ENCODE measurements at regions not wholly inside any gene's neighbourhood (a gene's known extent, or its start where the extent isn't known, plus 50 kb on each side); places are given as distances from the start of the nearest gene placed in this dataset.
A peak's percentile ranks its signal among the peaks of the same experiment; 100 is the strongest.

DNA sequence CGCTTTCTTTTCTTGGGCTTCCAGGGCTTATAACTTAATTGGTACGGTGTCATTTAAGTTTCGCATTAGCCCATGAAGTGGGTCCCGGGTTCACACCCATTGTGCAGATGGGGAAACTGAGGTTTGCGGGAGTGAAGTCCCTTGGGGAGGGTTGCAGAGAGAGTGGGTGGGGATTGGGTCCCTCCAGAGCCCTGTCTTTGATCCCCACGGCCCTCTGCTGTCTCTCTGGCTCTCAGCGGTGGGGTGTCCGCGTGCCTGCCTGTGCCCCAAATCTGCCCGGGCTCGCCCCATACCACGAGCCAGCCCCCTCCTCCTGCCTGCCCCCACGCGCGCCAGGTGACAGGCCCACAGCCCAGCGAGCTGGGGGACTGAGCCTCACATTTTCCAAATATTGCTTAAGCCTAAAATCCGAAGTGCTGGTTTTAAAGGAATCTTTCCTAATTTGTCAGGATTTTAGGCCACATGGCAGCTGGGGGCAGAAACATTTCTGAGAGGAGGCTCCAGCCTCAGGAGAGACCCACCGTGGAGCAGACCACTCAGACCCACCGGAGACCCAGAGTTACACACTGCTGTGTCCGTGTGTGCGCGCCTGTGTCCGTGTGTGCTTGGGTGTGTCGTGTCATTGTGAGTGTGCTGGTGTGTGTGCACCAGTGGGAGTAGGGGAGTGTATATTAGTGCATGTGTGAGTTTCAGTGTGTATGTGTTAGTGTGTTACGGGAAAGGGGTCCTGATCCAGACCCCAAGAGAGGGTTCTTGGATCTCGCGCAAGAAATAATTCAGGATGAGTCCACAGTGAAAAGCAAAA is 159.5 kb upstream of the IER5L start:
- DNase-seq: no peak

DNA sequence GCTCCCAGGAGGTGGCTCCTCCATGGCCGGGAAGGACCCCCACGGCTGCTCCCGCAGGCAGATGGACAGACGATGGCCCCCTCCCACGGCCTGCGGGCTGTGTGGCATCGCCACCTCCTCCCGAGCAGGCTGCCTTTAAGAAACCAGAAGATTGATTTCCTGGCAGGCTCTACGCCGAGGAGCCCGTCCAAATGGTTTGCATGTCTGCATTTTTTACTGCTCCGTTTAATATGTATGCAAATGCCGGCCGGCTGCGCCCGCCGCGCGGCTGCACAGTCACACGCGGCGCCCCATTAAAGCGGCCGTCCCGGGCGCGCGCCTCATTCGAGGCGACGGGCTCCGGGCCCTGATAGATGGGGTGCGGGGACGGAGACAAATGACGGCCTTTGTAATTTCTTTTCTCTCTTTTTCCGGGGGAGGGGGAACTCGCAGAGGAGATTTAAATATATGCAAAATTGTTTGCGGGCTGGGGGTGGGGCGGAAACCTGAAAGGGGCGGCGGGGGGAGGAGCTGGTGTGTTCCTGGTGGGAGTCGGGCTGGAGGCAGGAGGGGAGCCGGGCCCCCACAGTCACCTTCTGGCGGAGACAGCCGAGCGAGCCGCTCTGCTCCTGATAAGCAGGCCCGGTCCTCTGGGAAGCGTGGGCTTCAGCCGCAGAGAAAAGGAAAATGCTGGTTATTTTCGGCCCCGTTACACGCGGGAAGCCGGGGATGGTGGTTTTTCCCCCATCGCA is 158.7 kb upstream of the IER5L start:
- peak; percentile 28 to 30 for DNase-seq

DNA sequence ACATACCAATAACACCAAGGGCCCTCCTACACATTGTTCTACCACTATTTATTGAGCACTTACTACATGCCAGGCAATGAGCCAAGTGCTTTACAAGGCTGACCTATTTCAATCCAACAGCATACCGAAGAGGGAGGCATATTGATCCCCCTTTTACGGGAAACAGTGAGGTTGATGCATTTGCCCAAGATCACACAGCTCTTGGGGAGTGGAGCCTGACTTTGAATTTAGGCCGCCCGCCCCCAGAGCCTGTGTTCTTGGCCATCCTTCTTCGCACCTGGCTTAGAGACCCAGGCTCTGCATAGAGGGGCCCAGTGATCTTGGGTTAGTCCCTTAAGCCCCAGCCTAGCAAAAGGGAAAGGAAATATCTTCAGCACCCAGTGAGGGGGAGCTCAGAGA is 158.1 kb upstream of the IER5L start:
- no peak for DNase-seq

DNA sequence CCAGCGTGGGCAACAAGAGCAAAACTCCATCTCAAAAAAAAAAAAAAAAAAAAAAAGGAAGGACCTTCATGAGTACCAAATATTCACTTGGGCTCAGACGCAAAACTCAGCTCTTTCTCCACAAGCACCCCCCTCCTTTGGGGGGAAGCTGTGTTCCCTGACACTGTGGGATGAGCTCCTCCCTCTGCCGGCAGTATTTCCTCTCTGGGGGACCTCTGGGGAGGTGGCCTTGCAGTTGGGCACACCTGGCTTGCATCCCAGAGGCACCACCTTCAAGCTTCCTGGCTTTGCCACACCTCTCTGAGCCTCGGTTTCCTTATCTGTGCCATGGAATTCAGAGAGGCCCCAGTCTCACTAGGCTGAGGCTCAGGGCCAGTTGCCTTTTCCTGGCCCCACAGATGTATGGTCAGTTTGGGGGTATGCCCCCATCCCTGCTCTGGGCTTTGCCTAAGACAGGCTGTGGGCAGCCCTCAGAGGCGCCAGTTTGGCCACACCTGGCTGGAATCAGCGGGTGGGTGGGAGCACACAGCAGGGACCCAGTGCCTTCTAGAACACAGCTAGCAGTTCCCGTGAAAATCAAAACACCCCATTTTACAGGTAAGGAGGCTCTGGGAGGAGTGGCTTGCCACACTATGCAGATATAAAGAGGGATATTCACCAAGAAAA is 157.5 kb upstream of the IER5L start:
- DNase-seq: no peak

DNA sequence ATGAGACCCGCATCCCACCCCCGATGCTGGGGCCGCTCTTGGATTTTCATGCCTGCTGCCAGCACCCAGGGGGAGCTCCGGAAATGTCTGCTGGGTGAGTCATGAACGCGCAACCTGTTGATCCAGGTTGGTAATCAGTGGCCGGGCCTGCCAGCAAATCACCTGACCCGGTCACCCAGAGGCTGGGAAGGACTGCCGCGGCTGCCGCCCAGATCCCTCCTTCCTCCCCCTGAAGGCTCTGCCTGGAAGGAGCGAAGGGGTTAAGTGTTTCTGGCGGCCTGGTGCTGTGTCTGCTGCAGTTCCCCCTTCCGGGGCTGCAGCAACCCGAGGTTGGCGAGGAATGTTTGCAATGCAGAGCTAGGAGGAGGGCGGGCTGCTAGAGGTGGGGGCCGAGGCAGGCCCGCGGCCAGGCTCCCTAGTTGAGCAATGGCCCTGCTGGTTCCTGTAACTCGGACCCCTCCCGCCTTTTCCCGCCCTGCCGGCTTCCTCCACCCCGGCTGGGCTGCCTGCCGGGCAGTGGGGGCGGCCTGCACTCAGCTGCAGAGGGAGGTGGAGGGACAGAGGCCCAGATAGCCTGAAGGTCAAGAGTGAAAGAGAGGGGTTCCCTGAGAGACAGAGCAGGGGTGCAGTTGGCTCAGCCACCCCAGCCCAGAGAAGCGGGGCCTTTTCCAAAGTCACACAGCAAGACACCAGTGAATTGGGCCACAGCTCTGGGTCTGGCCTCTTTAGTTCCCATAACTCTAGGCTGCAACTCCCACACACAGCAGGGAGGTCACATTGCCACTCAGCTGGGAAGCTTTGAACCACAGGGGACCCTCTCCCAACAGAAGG is 156.3 kb upstream of the IER5L start:
- peak in 1 of 2 donors; percentile 46 for DNase-seq

DNA sequence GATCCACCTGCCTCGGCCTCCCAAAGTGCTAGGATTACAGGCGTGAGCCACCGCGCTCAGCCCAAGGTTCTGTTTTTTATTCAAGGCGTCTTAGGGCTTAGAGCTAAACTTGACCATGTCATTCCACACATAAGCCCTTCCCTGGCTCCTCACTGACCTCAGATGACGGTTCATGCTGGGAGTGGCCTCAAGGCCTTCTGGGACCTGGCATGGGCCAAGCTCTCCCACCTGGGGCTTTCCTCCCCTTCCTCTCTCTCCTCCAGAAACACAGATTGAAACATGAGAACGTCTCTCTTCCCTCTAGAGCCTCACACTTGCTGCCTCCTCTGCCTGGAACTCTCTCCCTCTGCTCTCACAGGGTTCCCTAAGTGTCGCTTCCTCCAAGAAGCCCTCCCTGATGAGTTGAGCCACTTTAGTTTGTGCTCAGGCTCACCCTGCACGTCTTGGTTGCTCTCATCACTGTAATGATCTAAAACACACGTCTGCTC is 155.6 kb upstream of the IER5L start:
- DNase-seq: no peak

DNA sequence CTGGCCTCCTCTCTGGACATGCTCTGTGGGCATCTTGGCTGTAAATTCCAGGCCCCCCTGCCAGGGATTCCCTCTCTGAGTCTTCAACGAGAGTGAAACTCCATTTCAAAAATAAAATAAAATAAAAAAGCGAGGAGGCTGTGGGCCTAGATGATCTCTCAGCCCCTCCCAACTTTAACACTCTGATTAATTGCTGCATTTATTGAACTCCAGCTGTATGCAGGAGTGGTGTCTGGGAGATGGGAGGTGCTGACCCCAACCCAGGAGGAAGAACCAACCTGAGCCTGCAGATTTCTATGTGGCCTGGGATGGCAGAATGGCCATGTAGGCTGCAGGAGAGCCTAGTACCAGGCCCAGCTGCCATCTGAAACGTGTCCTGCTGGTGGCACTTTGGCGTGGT is 154.5 kb upstream of the IER5L start:
- DNase-seq: no peak

DNA sequence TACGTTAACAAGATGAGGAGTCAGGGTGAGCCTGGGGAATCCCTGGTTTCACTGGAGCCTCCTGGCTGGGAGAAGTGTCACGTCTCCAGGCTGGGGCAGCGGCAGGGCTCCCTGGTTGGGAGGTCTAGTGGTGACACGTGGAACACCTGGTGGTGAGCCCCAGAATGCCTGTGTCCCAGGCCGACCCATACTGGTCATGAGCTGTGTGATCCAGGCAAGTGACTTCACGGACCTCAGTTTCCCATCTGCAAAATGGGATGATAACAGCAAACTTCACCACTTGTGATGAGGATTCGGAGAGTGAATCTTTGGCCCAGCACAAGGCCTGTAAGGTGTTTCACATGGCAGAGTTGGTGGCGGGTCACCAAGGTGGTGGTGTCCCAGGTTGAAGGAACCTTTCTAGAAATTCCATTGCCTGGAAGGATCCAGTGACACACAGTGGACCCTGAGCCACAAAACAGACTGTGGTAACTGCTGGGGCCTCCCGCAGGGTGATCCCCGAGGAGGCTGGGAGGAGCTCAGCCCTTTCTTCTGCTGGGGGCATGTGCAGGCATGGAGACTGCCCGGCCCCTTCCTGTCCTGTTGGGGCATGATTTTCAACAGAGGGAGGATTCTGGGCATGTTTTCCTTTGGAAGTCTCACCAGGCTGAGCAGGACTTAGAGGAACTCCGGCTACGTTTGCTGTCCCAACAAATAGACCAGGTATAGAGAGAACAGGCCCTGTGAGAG is 153.9 kb upstream of the IER5L start:
- DNase-seq: no peak

DNA sequence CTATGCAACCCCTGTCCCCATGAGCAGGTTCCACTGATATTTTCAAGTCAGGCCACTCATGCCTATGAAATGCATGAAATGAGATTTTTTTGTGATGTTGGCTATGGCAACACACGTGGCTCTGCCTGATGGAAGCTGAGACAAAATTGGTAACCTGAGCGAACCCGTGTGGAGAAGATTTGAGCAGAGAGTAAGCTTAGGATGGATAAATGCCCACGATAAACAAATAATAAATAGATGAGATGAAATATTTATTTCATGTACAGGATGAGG is 153.4 kb upstream of the IER5L start:
- DNase-seq: no peak

DNA sequence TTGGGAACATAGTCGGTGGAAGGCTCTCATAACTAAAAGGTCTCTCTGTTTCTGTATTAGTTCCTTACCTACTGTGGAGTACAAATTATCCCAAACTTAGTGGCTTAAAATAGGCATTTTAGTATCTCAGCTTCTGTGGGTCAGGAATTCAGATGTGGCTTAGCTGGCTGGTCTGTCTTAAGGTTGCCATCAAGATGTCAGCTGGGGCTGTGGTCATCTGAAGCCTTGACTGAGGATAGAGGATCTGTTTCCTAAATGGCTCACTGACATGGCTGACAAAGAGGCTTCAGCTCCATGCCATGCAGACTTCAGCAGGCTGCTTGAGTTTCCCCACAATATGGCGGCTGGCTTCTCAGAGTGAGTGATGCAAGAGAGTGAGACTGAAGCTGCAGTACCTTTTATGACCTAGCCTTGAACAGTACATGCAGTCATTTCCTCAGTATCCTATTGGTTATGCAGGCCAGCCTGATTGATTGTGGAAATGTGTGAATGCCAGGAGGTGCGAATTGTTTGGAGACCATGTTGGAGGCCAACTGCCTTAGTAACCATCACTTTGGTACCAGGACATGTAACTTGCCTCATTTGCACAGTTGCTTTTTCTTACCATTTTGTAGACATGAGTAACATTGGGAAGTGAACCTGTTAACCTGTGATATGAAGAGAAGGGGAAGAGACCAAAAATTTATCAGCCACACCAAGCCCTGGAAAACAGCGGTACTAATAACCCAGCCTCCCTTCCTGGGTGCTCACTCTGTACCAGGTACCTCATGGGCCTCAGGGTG is 152.8 kb upstream of the IER5L start:
- DNase-seq: no peak

DNA sequence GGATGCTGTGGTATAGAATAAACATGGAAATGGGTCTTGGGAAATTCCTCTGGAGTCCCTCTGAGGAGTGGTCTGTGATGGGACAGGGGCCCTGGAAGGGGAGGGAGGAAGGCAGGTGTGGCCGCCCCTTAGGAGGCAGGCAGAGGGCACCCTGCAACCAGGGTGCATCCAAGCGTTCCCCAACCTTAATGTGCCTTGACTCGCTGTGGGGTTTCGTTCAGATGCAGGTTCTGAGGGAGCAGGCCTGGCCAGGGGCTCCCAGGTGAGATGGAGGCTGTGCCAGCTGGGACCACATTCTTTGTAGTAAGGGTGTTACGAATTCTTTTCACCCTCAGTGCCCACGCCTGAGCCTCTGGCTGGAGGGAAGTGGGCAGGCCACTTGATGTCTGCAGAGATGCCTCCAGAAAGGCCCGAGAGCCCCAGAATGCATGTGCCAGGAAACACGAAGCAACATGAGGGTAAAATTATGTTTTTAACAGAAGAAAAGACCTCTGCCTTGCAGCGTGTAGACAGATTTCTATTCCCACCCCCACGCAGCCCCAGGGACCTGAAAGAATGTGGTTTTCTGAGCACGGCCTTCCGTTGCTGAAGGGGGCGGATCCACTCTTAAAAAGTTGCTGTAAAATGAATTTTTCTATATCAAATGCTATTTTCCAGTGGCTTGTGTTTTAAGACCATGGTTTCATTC is 150.4 kb upstream of the IER5L start:
- DNase-seq: no peak

DNA sequence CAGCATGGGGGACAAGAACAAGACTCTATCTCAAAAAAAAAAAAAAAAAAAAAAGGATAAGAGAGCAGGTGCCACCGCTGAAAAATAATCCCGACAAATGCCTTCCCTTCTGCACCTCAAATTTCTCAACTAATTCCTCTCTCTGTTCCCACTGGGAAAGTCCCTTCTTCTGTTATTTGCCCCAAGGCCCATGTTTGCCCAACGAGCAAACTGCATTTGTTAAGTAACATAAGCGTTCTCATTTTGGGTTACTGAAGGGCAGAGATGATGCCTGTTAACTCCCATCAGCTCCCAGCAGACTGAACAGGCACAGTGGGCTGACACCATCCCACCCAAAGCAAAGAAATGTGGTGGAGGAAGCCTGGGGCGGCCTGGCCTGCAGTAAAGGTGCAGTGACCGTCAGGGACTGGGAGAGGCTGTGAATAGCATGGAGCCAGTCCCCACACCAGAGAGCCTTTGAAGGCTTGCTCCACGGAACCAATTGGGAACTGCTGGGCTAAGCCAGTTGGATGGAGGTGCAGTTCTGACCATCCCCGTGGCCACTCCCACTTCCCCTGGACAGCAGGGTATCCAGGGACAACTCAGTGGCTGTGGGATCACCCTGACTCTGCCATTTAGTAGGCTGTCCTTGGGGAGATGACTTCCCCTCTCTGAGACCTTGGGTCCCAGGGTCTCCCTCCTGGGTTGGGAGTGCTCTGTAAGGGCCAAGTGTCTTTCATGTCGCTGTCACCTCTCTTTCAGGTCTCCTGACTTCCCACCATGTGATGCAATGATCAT is 149.7 kb upstream of the IER5L start:
- no peak for DNase-seq

DNA sequence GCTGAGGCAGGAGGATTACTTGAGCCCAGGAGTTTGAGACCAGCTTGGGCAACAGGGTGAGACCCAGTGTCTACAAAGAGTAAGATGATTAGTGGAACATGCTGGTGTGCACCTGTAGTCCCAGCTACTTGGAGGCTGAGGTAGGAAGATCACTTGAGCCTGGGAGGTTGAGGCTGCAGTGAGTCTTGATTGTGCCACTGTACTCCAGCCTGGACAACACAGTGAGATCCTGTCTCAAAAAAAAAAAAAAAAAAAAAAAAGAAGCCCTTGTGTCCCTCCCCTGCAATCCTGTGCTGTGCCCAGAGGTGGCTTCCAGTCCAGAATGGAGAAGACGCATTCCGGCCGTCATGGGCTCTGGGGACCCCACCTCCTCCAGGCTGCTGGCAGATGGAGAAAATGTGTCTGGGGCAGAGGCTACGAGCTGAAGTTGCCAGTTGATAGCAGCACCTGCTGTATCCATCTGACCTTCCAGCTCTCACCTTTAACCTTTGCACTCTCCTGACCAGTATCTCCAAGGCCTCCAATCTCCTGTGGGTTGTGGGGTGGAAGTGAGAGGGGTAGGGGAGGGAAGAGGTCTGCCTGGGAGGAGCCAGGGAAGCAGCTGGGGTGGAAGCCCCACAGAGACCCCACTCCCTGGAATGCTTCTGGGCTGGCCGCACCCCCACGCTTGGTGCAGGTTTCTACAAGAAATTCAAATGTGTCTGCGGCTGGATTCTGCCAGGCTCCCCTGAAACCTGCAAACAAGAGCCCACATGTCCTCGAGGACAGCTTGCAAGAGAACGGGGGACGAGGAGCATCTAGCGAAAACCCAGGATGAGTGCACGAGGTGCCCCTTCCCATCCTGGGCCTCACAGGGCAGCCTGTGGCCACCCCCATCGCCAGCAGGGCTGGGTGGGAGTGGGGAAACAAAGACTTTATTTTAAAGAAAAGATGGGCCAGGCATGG is 148.3 kb upstream of the IER5L start:
- no peak for DNase-seq

DNA sequence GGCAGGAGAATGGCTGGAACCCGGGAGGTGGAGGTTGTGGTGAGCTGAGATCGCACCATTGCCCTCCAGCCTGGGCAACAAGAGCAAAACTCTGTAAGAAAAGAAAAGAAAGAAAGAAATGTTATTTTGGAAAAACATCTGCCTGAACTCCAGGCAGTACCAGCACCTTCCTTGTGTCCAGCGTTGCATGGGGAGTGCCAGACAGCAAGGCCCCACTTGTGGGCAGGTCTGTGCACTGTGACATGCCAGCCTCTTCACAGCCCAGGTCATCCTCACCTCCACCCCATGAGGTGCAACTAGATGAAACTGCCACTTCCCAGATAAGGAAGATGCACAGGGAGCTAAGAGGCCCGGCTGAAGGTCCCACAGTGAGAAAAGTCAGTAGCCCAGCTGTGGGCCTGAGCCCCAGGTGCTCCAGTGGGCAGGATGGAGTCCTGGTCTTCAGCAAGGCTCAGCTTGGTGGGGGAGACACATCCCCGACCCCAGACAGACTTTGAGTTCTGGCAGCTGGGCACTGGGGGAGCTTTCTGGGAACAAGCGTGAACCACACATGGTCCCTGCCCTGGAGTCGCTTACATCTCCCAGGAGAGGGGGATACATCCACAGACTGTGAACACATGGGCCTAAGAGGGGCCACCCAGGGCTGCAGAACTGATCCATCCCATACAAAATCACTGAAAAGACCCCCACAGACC is 146.9 kb upstream of the IER5L start:
- DNase-seq: no peak

DNA sequence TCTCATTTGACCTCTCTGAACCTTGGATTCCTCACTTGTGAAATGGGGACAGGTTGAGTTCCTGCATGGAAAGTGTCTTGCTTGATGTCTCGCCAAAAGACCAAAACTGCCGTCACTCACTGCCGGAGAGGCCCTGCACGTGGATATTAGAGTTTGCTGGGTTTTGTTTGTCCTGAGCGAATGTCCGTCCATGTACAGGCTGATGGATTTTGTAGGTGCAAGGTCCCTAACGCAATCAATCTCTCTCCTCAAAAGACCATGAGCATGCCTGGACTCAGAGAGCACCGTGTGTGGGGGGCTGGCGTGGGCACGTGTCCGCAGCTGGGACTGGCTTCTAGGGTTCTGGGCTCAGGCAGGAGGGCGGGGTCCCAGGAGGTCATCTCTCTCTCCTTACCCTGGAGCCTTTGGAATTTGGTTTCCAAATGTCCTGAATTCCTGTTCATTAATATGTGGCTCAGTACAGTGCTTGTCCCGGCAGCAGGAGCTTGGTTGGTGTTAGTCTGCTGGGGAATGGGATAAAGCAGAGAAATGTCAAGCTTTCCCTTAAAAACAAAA is 146.0 kb upstream of the IER5L start:
- no peak for DNase-seq

DNA sequence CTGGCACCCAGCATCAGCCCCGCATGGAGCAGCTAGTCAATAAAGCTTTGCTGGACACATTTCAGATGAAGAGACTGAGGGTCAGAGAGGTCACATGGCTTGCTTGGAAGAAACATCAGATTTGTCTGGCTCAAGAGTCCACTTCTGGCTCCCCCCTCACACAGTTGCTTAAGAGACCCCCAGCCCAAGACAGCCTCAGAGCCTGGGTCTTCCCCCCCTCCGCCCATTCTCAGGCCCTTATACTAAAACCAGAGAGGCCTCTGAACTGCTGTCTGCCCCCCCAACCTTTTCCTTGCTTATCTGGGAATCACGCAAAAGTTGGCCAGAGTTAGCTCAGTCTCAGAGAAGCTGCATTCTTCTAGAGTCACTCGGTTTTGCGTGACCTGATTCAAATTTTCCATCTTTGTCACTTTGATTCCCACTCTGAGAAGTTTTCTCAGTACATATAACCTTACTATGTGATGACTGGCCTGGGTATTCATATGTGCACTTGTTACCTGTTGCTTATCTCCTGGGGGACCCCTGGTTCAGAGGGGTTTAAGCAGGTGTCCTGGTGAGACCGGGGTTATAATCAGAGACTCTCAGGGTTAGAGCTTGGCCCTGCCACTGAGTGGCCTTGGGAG is 145.4 kb upstream of the IER5L start:
- no peak for DNase-seq

DNA sequence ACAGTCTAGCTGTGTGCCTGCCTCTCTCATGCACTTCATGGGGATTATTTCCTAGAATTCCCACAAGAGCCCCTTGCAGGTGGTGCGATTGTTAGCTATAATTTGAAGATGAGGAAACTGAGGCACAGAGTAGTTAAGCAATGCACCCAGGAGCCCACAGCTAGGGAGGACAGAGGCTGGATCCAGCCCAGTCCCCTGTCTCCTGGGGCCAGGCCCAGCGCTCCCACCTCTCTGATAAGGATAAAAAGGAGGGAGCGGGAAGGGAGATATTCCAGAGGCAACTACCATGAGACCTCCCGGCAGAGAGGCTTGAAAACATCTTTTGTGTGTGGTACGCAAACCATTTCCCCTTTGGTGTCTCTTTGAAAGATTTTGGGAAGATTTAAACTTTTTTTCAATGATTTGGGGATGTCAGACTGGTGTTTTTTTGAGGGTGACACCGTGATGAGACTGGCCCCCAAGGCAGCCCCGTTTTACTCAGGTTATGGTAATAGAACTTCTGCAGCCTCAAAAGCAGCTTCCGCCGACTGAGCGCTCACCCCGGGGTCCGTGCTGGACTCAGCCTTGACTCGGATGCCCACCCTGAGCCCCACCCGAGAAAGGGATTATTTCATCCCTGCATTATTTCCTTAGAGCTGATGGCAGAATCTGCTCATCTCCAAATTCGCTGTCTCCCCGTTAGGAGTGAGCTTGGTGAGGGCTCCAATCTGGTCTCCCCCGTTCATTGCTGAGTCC is 144.7 kb upstream of the IER5L start:
- DNase-seq: no peak

All from CD4-positive, alpha-beta T cell treated with Interleukin-1 beta for 1 hour (primary cell).